ENCODE measurements at regions not wholly inside any gene's neighbourhood (a gene's known extent, or its start where the extent isn't known, plus 50 kb on each side); places are given as distances from the start of the nearest gene placed in this dataset.

DNA sequence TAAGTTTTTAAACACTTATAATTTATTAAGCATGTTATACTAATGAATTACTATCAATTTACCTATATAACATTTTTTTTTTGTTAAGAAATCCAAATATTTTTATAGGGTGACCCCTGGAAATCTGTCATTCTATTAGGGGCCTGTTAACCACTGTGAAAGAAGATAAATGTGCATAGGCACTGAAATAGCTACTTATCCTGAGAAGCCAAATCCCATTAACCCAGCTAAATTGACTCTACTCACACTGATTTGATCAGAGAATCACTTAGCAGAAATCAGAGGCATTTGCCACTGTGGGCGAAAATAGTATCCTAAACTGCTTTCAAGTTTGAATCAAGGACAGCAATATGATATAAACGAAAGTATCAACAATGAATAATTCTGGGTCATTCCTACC is 90.0 kb upstream of the GULP1 start:
- no peak for ATAC-seq (ENCODE audit: low read depth)
- no peaks in the 10 kb centered on the region for H3K27me3 Mint-ChIP-seq
- H3K4me1 Mint-ChIP-seq = no peaks in the 10 kb centered on the region
- intact Hi-C loops (cut with micrococcal nuclease) = no loop called here
- no peaks in the 10 kb centered on the region for H3K9me3 Mint-ChIP-seq
- H3K27ac Mint-ChIP-seq = no peak overlapping the region
- DNase-seq = no peak
- H3K36me3 Mint-ChIP-seq (ENCODE audit: low read depth) = no peaks in the 10 kb centered on the region
- no peak overlapping the region for H3K4me3 Mint-ChIP-seq
- ChIA-PET CTCF (no interaction called here), POLR2A (no interaction called here)
- TF ChIP-seq, protein P1, sequence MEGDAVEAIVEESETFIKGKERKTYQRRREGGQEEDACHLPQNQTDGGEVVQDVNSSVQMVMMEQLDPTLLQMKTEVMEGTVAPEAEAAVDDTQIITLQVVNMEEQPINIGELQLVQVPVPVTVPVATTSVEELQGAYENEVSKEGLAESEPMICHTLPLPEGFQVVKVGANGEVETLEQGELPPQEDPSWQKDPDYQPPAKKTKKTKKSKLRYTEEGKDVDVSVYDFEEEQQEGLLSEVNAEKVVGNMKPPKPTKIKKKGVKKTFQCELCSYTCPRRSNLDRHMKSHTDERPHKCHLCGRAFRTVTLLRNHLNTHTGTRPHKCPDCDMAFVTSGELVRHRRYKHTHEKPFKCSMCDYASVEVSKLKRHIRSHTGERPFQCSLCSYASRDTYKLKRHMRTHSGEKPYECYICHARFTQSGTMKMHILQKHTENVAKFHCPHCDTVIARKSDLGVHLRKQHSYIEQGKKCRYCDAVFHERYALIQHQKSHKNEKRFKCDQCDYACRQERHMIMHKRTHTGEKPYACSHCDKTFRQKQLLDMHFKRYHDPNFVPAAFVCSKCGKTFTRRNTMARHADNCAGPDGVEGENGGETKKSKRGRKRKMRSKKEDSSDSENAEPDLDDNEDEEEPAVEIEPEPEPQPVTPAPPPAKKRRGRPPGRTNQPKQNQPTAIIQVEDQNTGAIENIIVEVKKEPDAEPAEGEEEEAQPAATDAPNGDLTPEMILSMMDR (IDR thresholded peaks at IDR 0.05) = no peak

DNA sequence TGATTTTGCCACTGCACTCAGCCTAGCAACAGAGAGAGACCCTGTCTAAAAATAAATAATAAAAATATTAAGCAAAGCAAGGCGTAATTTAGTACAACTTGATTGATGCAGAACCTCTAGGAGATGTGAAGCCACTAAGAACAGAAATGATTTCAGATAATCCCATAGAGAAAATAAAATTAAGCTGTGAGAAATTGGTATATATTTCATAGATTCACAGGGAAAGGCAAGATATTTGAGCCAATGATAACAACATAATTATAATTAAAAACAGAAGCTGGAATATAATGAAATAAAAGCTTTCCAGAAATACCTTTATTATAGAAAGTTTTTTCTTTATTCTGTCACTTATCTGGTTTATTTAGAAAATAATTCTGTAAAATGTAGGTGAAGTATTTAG is 88.9 kb upstream of the GULP1 start:
- ATAC-seq (ENCODE audit: low read depth) = no peak
- CTCF ChIA-PET = no interaction called here
- DNase-seq = no peak
- intact Hi-C loops (cut with micrococcal nuclease) = no loop called here
- POLR2A ChIA-PET = no interaction called here
- H3K4me3 Mint-ChIP-seq = no peak overlapping the region
- no peaks in the 10 kb centered on the region for H3K9me3 Mint-ChIP-seq
- no peaks in the 10 kb centered on the region for H3K27me3 Mint-ChIP-seq
- TF ChIP-seq, protein P1 (IDR thresholded peaks at IDR 0.05) = no peak
- H3K36me3 Mint-ChIP-seq (ENCODE audit: low read depth) = no peaks in the 10 kb centered on the region
- no peak overlapping the region for H3K27ac Mint-ChIP-seq
- H3K4me1 Mint-ChIP-seq = no peaks in the 10 kb centered on the region

DNA sequence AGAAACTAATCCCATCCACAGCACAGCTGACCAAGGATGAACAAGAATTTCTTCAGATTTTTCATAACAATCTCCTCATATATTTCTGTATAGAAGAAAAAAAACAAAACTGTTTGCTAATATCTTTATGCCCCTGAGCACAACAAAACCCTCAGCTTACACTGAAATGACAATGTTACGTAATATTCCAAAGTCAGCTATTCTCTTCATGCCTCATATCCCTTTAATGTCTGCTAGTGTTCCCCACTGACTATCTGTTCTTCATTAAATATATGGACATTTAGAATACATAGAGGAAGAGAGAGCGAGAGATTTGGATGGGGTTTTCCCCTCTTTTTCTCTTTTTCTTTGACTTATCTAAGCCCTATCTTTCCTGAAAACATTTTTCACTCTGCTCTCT is 87.9 kb upstream of the GULP1 start:
- Mint-ChIP-seq H3K9me3 (no peaks in the 10 kb centered on the region), H3K36me3 (ENCODE audit: low read depth) (no peaks in the 10 kb centered on the region), H3K27ac (no peak overlapping the region), H3K4me1 (no peaks in the 10 kb centered on the region), H3K27me3 (no peaks in the 10 kb centered on the region), H3K4me3 (no peak overlapping the region)
- POLR2A ChIA-PET = no interaction called here
- ATAC-seq (ENCODE audit: low read depth) = no peak
- no peak for DNase-seq
- CTCF ChIA-PET = no interaction called here
- intact Hi-C loops (cut with micrococcal nuclease) = no loop called here
- TF ChIP-seq, protein P1 (IDR thresholded peaks at IDR 0.05) = no peak

DNA sequence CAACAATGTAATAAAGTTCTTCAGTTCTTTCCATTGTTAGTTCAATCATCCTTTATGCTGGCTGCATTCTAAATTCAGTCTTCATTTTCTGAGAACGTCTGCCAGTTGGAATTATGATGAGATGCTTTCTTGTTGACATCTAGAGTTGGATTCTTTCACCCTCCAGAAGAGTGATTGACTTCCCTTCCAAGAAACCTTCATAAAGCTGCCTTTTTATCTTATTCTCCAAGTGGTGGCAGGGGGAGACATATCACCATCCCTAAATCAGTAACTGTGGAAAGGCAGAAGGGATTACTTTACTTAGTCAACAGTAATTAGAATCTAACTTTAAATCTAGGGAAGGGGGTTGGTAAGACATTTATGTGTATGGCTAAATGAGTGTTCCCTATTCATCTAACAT is 86.8 kb upstream of the GULP1 start:
- CTCF ChIA-PET = no interaction called here
- Mint-ChIP-seq H3K4me1 (no peaks in the 10 kb centered on the region), H3K27me3 (no peaks in the 10 kb centered on the region), H3K27ac (no peak overlapping the region), H3K4me3 (no peak overlapping the region), H3K9me3 (no peaks in the 10 kb centered on the region), H3K36me3 (ENCODE audit: low read depth) (no peaks in the 10 kb centered on the region)
- intact Hi-C loops (cut with micrococcal nuclease) = no loop called here
- no peak for DNase-seq
- TF ChIP-seq, protein P1 (IDR thresholded peaks at IDR 0.05) = no peak
- POLR2A ChIA-PET = no interaction called here
- ATAC-seq (ENCODE audit: low read depth) = no peak

DNA sequence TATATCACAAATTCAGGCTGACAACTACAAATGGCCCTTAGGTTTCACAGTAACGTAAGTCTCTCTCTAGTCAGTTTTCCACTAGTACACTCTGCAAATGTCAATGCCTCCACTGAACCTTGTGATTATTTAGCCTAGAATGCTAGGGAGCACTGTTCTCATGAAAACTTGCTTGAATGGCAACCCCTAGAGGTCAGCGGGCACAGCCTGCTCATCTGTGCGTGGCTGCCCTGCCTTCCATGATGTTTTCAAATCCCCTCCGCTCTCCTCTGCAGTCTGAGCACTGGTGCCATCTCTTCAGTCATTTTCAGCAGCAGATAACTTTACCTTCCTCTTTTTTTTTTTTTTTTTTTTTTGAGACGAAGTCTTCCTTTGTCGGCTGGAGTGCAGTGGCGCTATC is 84.1 kb upstream of the GULP1 start:
- no peak for DNase-seq
- intact Hi-C loops (cut with micrococcal nuclease) = no loop called here
- POLR2A ChIA-PET = no interaction called here
- CTCF ChIA-PET = no interaction called here
- Mint-ChIP-seq H3K27me3 (no peaks in the 10 kb centered on the region), H3K9me3 (no peaks in the 10 kb centered on the region), H3K36me3 (ENCODE audit: low read depth) (no peaks in the 10 kb centered on the region), H3K27ac (no peak overlapping the region), H3K4me3 (no peak overlapping the region), H3K4me1 (no peaks in the 10 kb centered on the region)
- ATAC-seq (ENCODE audit: low read depth) = no peak
- TF ChIP-seq, protein P1 (IDR thresholded peaks at IDR 0.05) = no peak
